Adrenal gland (tissue), 9 donors: ENCODE measurements at regions not wholly inside any gene's neighbourhood (a gene's known extent, or its start where the extent isn't known, plus 50 kb on each side); places are given as distances from the start of the nearest gene placed in this dataset.
A peak's percentile ranks its signal among the peaks of the same experiment; 100 is the strongest.

Source experiments
- DNase-seq, 7 donors: peaks; one replicate each; pipeline ENCODE4 v3.0.0-alpha.2; 2019 to 2020
- H3K27ac ChIP-seq, 5 donors: fragments of 200-600 bp; sonication (generic) in 4 of 5; 1 replicate in 3 of 5; 2 replicates in 2 of 5; pipeline versions ENCODE4 v1.5.1 to v1.8.0; 2016 to 2020; ENCODE audit warnings: mild to moderate bottlenecking in 1 of 5
- H3K27me3 ChIP-seq: fragments of 200-600 bp; 2 replicates; pipeline ENCODE4 v1.8.0; 2021
- H3K36me3 ChIP-seq, 2 donors: fragments of 200-600 bp; replicated peaks in 1 of 2; 1 replicate in 1 of 2; 2 replicates in 1 of 2; pipeline versions ENCODE4 v1.5.1 to v1.8.0; 2018 to 2022
- H3K4me1 ChIP-seq, 2 donors: fragments of 200-600 bp; replicated peaks in 1 of 2; 1 replicate in 1 of 2; 2 replicates in 1 of 2; pipeline versions ENCODE4 v1.5.1 to v1.8.0; 2018 to 2021
- H3K4me3 ChIP-seq, 4 donors: fragments of 200-600 bp; sonication (generic) in 3 of 4; one replicate each; pipeline ENCODE4 v1.5.1; 2016 to 2018
- H3K9me3 ChIP-seq, 3 donors: fragments of 200-600 bp; sonication (generic) in 1 of 3; replicated peaks in 1 of 3; 1 replicate in 2 of 3; 2 replicates in 1 of 3; pipeline versions ENCODE4 v1.5.1 to v1.8.0; 2016 to 2021
- CTCF ChIP-seq, 6 experiments: fragments of 450-650 bp in 4 of 6; fragments of 200-600 bp in 2 of 6; sonication (generic) in 1 of 6; IDR thresholded peaks; 1 replicate in 5 of 6; 2 replicates in 1 of 6; pipeline versions ENCODE4 v1.5.1 to v1.8.0; 2016 to 2021; ENCODE audit warnings: antibody characterized with exemption in 6 of 6, mild to moderate bottlenecking in 2 of 6, moderate library complexity in 1 of 6
- POLR2A ChIP-seq, 2 donors: fragments of 450-650 bp; IDR thresholded peaks; one replicate each; pipeline ENCODE4 v1.6.1; 2017; ENCODE audit warnings: antibody characterized with exemption in 2 of 2, mild to moderate bottlenecking in 2 of 2, moderate library complexity in 1 of 2
- WGBS, 4 donors: extraction: QIAGEN DNeasy Blood & Tissue Kit in 2 of 4; methylation state at CpG; one replicate each; pipeline versions ENCODE4 v1.1.5 to v1.1.7; 2013 to 2017; 5-methylcytosine and 5-hydroxymethylcytosine counted together
- intact Hi-C, 2 donors: fragments of 100-400 bp; cut with DNase I; formaldehyde crosslinking; loops; one replicate each; pipeline versions ENCODE4 v1.14.1 to v1.15.0; 2022 to 2023
- donor health status: healthy with polysubstance abuse.
- donor health status: Bipolar disorder and iron deficiency.
- donor health status: DM: yes; HTN: yes; CAD: no.
- donor health status: DM: no; HTN: no; CAD: no.
- donor health status: DM: no; HTN: no; CAD: no.

- peaks cover 0 to 10% of the 10 kb centered on the region in 2 donors for H3K4me1 ChIP-seq
- intact Hi-C loops, result loop anchor here in 1 of 2 donors (10.0 kb wide), 1 partner anchor 64 kb away; no protein-coding TSS in a partner anchor
- no peaks in the 10 kb centered on the region for H3K9me3 ChIP-seq
- peak overlapping the region; percentile 21 to 65 (median 60) for H3K4me3 ChIP-seq
- H3K36me3 ChIP-seq, result no peaks in the 10 kb centered on the region
- DNase-seq, result no peak
- 8 to 10% (median 8%) methylated on average over 12 of the region's 12 CpGs for WGBS, 4 donors
- H3K27ac ChIP-seq, result peak overlapping the region; percentile 81 to 98 (median 92)
- no peaks in the 10 kb centered on the region for H3K27me3 ChIP-seq
- no peak for TF ChIP-seq CTCF (IDR thresholded peaks at IDR 0.05)
- no peak for TF ChIP-seq POLR2A (IDR thresholded peaks at IDR 0.05)
These were observed 188.8 kb downstream of the ZEB2 start for GRCh38 chr2:144330951-144331673.

- H3K9me3 ChIP-seq, result no peaks in the 10 kb centered on the region
- no peak overlapping the region for H3K27ac ChIP-seq
- H3K4me1 ChIP-seq, result peaks cover 0 to 10% of the 10 kb centered on the region in 2 donors
- no peak overlapping the region for H3K4me3 ChIP-seq
- TF ChIP-seq POLR2A (IDR thresholded peaks at IDR 0.05) (no peak), CTCF (IDR thresholded peaks at IDR 0.05) (no peak)
- no peaks in the 10 kb centered on the region for H3K27me3 ChIP-seq
- 94 to 96% (median 94%) methylated on average over 2 of the region's 2 CpGs for WGBS, 4 donors
- no peaks in the 10 kb centered on the region for H3K36me3 ChIP-seq
- intact Hi-C loops, result no loop called here
- no peak for DNase-seq
These were observed 190.4 kb downstream of the ZEB2 start for GRCh38 chr2:144329472-144329871.

- Histone ChIP-seq H3K4me3 (no peak overlapping the region), H3K27ac (no peak overlapping the region), H3K4me1 (peaks cover 0 to 16% of the 10 kb centered on the region in 2 donors), H3K9me3 (no peaks in the 10 kb centered on the region), H3K27me3 (no peaks in the 10 kb centered on the region), H3K36me3 (no peaks in the 10 kb centered on the region)
- no peak for DNase-seq
- intact Hi-C loops, result no loop called here
- 90 to 96% (median 93%) methylated on average over 7 of the region's 7 CpGs for WGBS, 4 donors
- no peak for TF ChIP-seq POLR2A (IDR thresholded peaks at IDR 0.05)
These were observed 191.0 kb downstream of the ZEB2 start for GRCh38 chr2:144328938-144329337.

GRCh38 chr2:144326825-144327224, 193.1 kb downstream of the ZEB2 start:
- 86 to 100% (median 97%) methylated on average over 3 of the region's 3 CpGs for WGBS, 4 donors
- intact Hi-C loops, result no loop called here
- peaks cover 0 to 14% of the 10 kb centered on the region in 2 donors for H3K4me1 ChIP-seq
- H3K36me3 ChIP-seq, result no peaks in the 10 kb centered on the region
- TF ChIP-seq POLR2A (IDR thresholded peaks at IDR 0.05) (no peak), CTCF (IDR thresholded peaks at IDR 0.05) (no peak)
- no peak overlapping the region for H3K4me3 ChIP-seq
- H3K27me3 ChIP-seq, result no peaks in the 10 kb centered on the region
- H3K9me3 ChIP-seq, result no peaks in the 10 kb centered on the region
- DNase-seq, result no peak
- no peak overlapping the region for H3K27ac ChIP-seq

- no peak overlapping the region for H3K27ac ChIP-seq
- no peak overlapping the region for H3K4me3 ChIP-seq
- H3K9me3 ChIP-seq, result no peaks in the 10 kb centered on the region
- intact Hi-C loops, result no loop called here
- no peaks in the 10 kb centered on the region for H3K27me3 ChIP-seq
- TF ChIP-seq CTCF (IDR thresholded peaks at IDR 0.05) (no peak), POLR2A (IDR thresholded peaks at IDR 0.05) (no peak)
- H3K4me1 ChIP-seq, result peaks cover 7 to 19% of the 10 kb centered on the region in 2 donors
- WGBS, 4 donors, result 81 to 92% (median 86%) methylated on average over 3 of the region's 3 CpGs
- DNase-seq, result no peak
- no peaks in the 10 kb centered on the region for H3K36me3 ChIP-seq
These were observed 194.8 kb downstream of the ZEB2 start for GRCh38 chr2:144325086-144325485.
